Panc1 (cell line): ENCODE measurements at regions not wholly inside any gene's neighbourhood (a gene's known extent, or its start where the extent isn't known, plus 50 kb on each side); places are given as distances from the start of the nearest gene placed in this dataset.

Source experiments
- ATAC-seq: fragments of 200-7000 bp; cut with Tn5 transposase; 2 replicates; pipeline ENCODE4 v1.9.1; 2020; ENCODE audit warnings: mild to moderate bottlenecking, moderate library complexity
- BruUV-seq: library from RNA; stranded (reverse); fragments of 400-500 nt; replicated peaks from 2 replicates; lab custom pipeline; 2021; lab: Mats Ljungman, UMichigan
- CTCF ChIA-PET: fragments of 300-600 bp; sonication (Branson Sonifier 250); formaldehyde crosslinking; loops from one replicate; lab custom pipeline; 2022; ENCODE audit warnings: antibody characterized with exemption; lab: Charles Lee
- POLR2A ChIA-PET: fragments of 300-600 bp; sonication (Branson Sonifier 250); formaldehyde crosslinking; loops from one replicate; lab custom pipeline; 2022; ENCODE audit warnings: antibody characterized with exemption; lab: Charles Lee
- DNase-seq: peaks from one replicate; pipeline ENCODE4 v3.0.0-alpha.2; 2010; ENCODE audit warnings: low read depth, low spot score
- H3K27ac ChIP-seq: 2 replicates; pipeline ENCODE4 v1.5.1; 2011; ENCODE audit warnings: mild to moderate bottlenecking, low read length, inconsistent platforms
- H3K27me3 ChIP-seq: fragments of 200-500 bp; sonication (Bioruptor generic); 2 replicates; pipeline ENCODE4 v1.6.0; 2014; ENCODE audit warnings: low read length, inconsistent platforms; ENCODE audit not compliant: control insufficient read depth, insufficient read depth
- H3K36me3 ChIP-seq: fragments of 200-500 bp; sonication (Bioruptor generic); 2 replicates; pipeline ENCODE4 v1.5.1; 2014; ENCODE audit warnings: inconsistent platforms, mild to moderate bottlenecking, low read length, moderate library complexity; ENCODE audit not compliant: control insufficient read depth, insufficient read depth
- H3K4me1 ChIP-seq: 2 replicates; pipeline ENCODE4 v1.5.1; 2011; ENCODE audit warnings: inconsistent platforms, mild to moderate bottlenecking, low read length, moderate library complexity; ENCODE audit not compliant: control insufficient read depth, insufficient read depth
- H3K4me3 ChIP-seq, 2 experiments: 2 replicates each; pipeline ENCODE4 v1.5.1; 2011 to 2012; ENCODE audit warnings: low read depth in 2 of 2, low read length in 2 of 2, mild to moderate bottlenecking in 2 of 2, inconsistent platforms in 1 of 2, moderate library complexity in 1 of 2
- H3K9me3 ChIP-seq: fragments of 200-500 bp; sonication (Bioruptor generic); 2 replicates; pipeline ENCODE4 v1.5.1; 2014; ENCODE audit warnings: low read depth, mild to moderate bottlenecking, inconsistent platforms, low read length, moderate library complexity; ENCODE audit not compliant: control insufficient read depth, insufficient read depth
- CTCF ChIP-seq: fragments of 450-650 bp; IDR thresholded peaks from 2 replicates; pipeline ENCODE4 v1.5.1; 2017; ENCODE audit warnings: mild to moderate bottlenecking
- POLR2AphosphoS5 ChIP-seq: IDR thresholded peaks from 2 replicates; pipeline ENCODE4 v1.6.1; 2012; ENCODE audit warnings: mild to moderate bottlenecking, low read depth, low read length, moderate library complexity
- SIN3A ChIP-seq: IDR thresholded peaks from 2 replicates; pipeline ENCODE4 v1.6.1; 2012; ENCODE audit warnings: low read depth, mild to moderate bottlenecking, low read length, moderate library complexity, borderline replicate concordance; ENCODE audit not compliant: insufficient read depth
- TCF7L2 ChIP-seq: IDR thresholded peaks from 2 replicates; pipeline ENCODE4 v1.6.1; 2011; ENCODE audit warnings: mild to moderate bottlenecking, low read depth, low read length, inconsistent platforms
- in situ Hi-C: cut with HindIII; loops from 2 replicates; pipeline ENCODE4 v1.10.0; 2016; ENCODE audit warnings: low sequenced_read_pairs, low pct_unique_long_range_greater_than_20kb
- intact Hi-C: fragments of 100-400 bp; cut with micrococcal nuclease; formaldehyde crosslinking; loops from one replicate; pipeline ENCODE4 v1.10.0; 2022; ENCODE audit not compliant: unreplicated experiment
- TF ChIP-seq, protein P1 (sequence below), 2 experiments: IDR thresholded peaks; 2 replicates each; pipeline ENCODE4 v1.6.1; 2011 to 2012; ENCODE audit warnings: low read depth in 2 of 2, control low read depth in 1 of 2, low read length in 1 of 2, mild to moderate bottlenecking in 1 of 2, moderate library complexity in 1 of 2; ENCODE audit not compliant: insufficient read depth in 1 of 2

- in situ Hi-C loops (no loop called here), intact Hi-C loops (no loop called here)
- Histone ChIP-seq H3K27ac (no peak overlapping the region), H3K9me3 (no peaks in the 10 kb centered on the region), H3K27me3 (no peaks in the 10 kb centered on the region), H3K36me3 (no peaks in the 10 kb centered on the region), H3K4me1 (peaks cover 4% of the 10 kb centered on the region), H3K4me3 (no peak overlapping the region)
- TF ChIP-seq SIN3A = no peak
- no peak for TF ChIP-seq CTCF
- no peak for TF ChIP-seq POLR2AphosphoS5
- TF ChIP-seq TCF7L2 = no peak
- ChIA-PET CTCF (no interaction called here), POLR2A (no interaction called here)
- ATAC-seq (no peak), DNase-seq (no peak)
- no TSS peak for BruUV-seq
Observed at GRCh38 chr3:13200465-13200864, 127.2 kb upstream of the IQSEC1 start.

- ATAC-seq = no peak
- BruUV-seq = no TSS peak
- no peaks in the 10 kb centered on the region for H3K9me3 ChIP-seq
- TF ChIP-seq, protein P1, sequence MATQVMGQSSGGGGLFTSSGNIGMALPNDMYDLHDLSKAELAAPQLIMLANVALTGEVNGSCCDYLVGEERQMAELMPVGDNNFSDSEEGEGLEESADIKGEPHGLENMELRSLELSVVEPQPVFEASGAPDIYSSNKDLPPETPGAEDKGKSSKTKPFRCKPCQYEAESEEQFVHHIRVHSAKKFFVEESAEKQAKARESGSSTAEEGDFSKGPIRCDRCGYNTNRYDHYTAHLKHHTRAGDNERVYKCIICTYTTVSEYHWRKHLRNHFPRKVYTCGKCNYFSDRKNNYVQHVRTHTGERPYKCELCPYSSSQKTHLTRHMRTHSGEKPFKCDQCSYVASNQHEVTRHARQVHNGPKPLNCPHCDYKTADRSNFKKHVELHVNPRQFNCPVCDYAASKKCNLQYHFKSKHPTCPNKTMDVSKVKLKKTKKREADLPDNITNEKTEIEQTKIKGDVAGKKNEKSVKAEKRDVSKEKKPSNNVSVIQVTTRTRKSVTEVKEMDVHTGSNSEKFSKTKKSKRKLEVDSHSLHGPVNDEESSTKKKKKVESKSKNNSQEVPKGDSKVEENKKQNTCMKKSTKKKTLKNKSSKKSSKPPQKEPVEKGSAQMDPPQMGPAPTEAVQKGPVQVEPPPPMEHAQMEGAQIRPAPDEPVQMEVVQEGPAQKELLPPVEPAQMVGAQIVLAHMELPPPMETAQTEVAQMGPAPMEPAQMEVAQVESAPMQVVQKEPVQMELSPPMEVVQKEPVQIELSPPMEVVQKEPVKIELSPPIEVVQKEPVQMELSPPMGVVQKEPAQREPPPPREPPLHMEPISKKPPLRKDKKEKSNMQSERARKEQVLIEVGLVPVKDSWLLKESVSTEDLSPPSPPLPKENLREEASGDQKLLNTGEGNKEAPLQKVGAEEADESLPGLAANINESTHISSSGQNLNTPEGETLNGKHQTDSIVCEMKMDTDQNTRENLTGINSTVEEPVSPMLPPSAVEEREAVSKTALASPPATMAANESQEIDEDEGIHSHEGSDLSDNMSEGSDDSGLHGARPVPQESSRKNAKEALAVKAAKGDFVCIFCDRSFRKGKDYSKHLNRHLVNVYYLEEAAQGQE (IDR thresholded peaks at IDR 0.05; ENCODE audit: insufficient read depth in 1 of 2, low read depth in 2 of 2, low read length in 1 of 2) = no peak
- no peak for TF ChIP-seq SIN3A
- TF ChIP-seq TCF7L2 = no peak
- no peak for TF ChIP-seq POLR2AphosphoS5
- no peak for TF ChIP-seq CTCF
- no peak overlapping the region for H3K27ac ChIP-seq
- ChIA-PET CTCF (no interaction called here), POLR2A (no interaction called here)
- no peaks in the 10 kb centered on the region for H3K36me3 ChIP-seq
- intact Hi-C loops = no loop called here
- no peak overlapping the region for H3K4me3 ChIP-seq
- in situ Hi-C loops = no loop called here
- no peaks in the 10 kb centered on the region for H3K27me3 ChIP-seq
- peaks cover 8% of the 10 kb centered on the region for H3K4me1 ChIP-seq
- no peak for DNase-seq
Observed at GRCh38 chr3:13199899-13200451, 126.7 kb upstream of the IQSEC1 start.
